Fibroblast of the aortic adventitia (primary cell): ENCODE measurements at regions not wholly inside any gene's neighbourhood (a gene's known extent, or its start where the extent isn't known, plus 50 kb on each side); places are given as distances from the start of the nearest gene placed in this dataset.

Experiments used
- DNase-seq: peaks from one replicate; pipeline ENCODE4 v3.0.0-alpha.2; 2010; ENCODE audit warnings: low read depth
- H3K4me3 ChIP-seq: 2 replicates; pipeline ENCODE4 v1.5.1; 2011; ENCODE audit warnings: low read depth, mild to moderate bottlenecking, control low read depth, low read length, moderate library complexity
- TF ChIP-seq, protein P1 (sequence below): IDR thresholded peaks from 2 replicates; pipeline ENCODE4 v1.5.1; 2011; ENCODE audit warnings: mild to moderate bottlenecking, low read length, control low read depth, inconsistent platforms; ENCODE audit not compliant: insufficient read depth

DNA sequence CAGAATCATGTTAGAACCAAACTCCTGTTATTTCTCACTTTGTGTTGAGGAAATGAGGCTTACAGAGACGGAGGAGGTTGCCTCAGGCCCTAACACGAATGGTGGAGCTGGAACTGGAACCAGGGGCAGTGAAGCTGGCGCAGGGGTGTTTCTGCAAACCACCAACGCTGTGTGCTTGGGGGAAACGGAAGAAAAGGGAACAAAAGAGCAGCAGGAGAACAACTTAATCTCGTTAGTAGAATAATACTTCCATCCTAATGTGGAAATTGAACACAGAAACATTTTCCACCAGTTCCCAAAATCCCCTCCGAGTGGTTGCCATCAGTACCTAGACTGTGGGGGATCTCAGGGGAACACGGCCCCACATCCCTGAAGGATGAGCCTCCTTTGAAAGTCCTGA is 103.4 kb upstream of the FRMD1 start:
- TF ChIP-seq, protein P1, sequence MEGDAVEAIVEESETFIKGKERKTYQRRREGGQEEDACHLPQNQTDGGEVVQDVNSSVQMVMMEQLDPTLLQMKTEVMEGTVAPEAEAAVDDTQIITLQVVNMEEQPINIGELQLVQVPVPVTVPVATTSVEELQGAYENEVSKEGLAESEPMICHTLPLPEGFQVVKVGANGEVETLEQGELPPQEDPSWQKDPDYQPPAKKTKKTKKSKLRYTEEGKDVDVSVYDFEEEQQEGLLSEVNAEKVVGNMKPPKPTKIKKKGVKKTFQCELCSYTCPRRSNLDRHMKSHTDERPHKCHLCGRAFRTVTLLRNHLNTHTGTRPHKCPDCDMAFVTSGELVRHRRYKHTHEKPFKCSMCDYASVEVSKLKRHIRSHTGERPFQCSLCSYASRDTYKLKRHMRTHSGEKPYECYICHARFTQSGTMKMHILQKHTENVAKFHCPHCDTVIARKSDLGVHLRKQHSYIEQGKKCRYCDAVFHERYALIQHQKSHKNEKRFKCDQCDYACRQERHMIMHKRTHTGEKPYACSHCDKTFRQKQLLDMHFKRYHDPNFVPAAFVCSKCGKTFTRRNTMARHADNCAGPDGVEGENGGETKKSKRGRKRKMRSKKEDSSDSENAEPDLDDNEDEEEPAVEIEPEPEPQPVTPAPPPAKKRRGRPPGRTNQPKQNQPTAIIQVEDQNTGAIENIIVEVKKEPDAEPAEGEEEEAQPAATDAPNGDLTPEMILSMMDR = no peak
- no peak overlapping the region for H3K4me3 ChIP-seq
- no peak for DNase-seq

DNA sequence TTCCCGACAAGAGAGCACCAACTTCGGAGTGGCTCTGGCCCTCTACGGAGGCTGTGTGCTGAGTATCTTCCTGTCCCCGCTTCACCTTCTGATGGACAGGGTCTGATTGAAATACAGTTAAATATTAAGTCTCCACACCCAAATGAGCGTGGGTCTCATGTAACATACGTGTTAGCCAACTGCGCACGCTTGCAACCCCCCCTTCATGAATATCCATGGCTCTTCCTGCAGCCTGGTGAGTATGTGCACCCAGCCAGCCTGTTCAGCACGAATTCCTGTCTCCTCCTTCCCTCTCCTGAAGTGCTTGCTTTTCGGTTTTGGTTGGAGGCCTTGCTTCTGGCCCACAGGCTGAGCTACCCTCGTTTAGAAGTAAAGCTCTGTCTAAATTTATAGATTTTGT is 102.9 kb upstream of the FRMD1 start:
- DNase-seq = no peak
- H3K4me3 ChIP-seq = no peak overlapping the region
- TF ChIP-seq, protein P1 = no peak

DNA sequence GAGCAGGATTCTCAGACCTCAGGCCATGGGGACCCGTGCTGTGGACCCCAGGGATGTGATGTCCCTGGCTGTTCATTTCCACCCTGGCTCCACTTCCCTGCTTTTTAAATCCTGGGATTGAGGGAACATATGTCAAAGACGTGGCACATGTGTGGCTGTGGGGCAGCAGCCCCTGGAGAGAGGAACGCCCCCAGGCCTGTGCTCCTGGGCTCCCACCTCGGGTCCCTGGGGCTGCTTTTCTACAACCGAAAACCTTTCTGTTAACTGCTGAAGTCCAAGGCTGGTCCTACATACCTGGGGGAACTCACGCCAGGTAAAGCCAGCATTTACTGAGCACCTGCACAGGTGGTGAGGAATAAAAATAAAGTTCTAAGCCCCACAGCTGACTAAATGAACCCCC is 102.3 kb upstream of the FRMD1 start:
- H3K4me3 ChIP-seq = no peak overlapping the region
- TF ChIP-seq, protein P1 = no peak
- DNase-seq = no peak

DNA sequence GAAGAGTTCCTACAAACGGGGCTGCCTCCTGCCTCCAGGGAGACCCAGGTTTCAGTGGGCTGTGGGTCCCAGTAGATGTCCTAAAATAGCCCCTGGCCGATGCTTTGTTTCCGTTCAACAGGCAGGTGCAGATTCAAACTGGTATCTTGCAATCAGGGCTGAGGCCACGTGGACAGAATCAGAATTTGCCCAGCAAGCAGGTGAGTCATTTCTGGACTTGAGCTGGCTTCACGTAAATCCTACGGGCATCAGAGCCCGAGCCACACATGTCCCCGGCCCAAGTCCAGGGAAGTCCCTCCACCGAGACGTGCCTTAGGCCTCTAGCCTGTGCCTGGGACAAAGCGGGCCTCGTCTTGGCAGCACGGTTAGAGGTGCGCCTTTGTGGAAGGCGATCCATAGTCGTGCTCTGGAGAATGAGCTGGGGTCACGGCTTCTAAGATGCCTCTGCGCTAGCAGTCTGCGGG is 101.6 kb upstream of the FRMD1 start:
- H3K4me3 ChIP-seq = no peak overlapping the region
- DNase-seq = no peak
- TF ChIP-seq, protein P1 = no peak

DNA sequence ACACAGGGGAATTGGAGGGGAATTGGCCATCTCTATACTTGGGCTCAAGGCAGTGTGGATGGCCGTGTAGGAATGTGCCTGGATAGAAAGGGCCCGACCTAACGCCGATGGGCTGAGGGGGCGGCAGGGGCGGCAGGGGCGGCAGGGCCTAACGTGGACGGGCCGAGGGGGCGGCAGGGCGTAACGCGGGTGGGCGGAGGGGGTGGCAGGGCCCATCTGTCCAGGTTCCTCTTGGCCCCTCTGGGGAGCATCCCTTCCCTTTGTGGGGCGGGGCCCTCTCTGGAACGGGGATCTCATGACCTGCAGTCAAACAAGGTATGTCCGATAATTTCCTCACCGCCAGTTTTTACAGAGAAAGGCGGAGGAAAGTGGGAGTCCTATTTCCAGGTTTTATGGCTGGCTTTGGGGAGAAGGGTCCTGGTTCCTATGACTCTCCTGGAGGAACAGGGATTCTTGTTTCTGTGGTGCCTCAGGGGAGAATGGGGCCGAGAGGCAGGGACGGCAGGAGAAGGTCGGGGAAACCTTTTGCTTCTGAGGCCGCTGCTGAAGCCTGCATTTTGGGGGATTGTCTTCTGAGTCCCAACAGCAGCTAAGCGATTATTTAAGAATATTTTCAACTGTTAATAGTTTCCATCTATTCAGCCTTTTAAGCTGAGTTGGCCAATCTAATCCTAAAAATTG is 100.8 kb upstream of the FRMD1 start:
- no peak overlapping the region for H3K4me3 ChIP-seq
- TF ChIP-seq, protein P1 = no peak
- no peak for DNase-seq

DNA sequence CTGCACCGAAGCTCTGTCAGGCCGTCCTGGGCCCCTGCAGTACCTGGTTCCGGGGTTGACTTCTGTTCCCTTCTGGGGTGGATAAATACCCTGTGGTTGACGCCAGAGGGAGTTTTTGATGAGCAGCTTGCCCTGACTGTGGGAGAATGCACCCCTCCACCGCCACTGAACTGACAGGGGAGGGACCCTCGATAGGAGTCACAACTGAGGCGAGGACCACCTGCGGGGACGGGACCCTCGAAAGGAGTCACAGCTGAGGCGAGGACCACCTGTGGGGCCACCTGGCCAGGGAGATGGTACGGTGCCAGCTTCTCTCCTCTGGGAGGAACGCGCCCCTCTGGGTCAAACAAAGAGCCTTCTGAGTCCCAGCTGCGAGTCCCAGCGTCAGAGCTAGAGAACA is 100.1 kb upstream of the FRMD1 start:
- DNase-seq = no peak
- TF ChIP-seq, protein P1 = no peak
- no peak overlapping the region for H3K4me3 ChIP-seq
